GM18907 (cell line): ENCODE measurements at regions not wholly inside any gene's neighbourhood (a gene's known extent, or its start where the extent isn't known, plus 50 kb on each side); places are given as distances from the start of the nearest gene placed in this dataset.
"Not testable (repeated sequence)": the region's sequence is repeated elsewhere in the genome, so short reads cannot be mapped to it uniquely, and the experiment has no call there.

Source experiments
- ATAC-seq: cut with Tn5 transposase; IDR thresholded peaks from one replicate; pipeline ENCODE4 v1.9.1; 2021; ENCODE audit warnings: mild to moderate bottlenecking, moderate library complexity; ENCODE audit not compliant: unreplicated experiment

- ATAC-seq, result no peak
Observed at GRCh38 chr7:34575006-34575405, 83.0 kb upstream of the NPSR1 start.

GRCh38 chr7:34577934-34578333, 80.1 kb upstream of the NPSR1 start:
- not testable (repeated sequence) for ATAC-seq

- ATAC-seq, result not testable (repeated sequence)
Observed at GRCh38 chr7:34581698-34582097, 76.3 kb upstream of the NPSR1 start.

GRCh38 chr7:34584526-34584925, 73.5 kb upstream of the NPSR1 start:
- no peak for ATAC-seq

GRCh38 chr7:34596887-34597286, 61.1 kb upstream of the NPSR1 start:
- no peak for ATAC-seq

- no peak for ATAC-seq
Observed at GRCh38 chr7:34603711-34604444, 54.1 kb upstream of the NPSR1 start.
